ENCODE measurements at regions not wholly inside any gene's neighbourhood (a gene's known extent, or its start where the extent isn't known, plus 50 kb on each side); places are given as distances from the start of the nearest gene placed in this dataset.
"Not testable (repeated sequence)": the region's sequence is repeated elsewhere in the genome, so short reads cannot be mapped to it uniquely, and the experiment has no call there.

GRCh38 chr12:33247625-33248024 is 192.0 kb downstream of the SYT10 start:
- no peak overlapping the region for H3K4me3 Mint-ChIP-seq
- no peaks in the 10 kb centered on the region for H3K36me3 Mint-ChIP-seq (ENCODE audit: low read depth)
- no peak for TF ChIP-seq CTCF (conservative IDR thresholded peaks at IDR 0.05)
- no peak overlapping the region for H3K27ac Mint-ChIP-seq (ENCODE audit: unreplicated experiment)
- H3K27me3 Mint-ChIP-seq (ENCODE audit: low read depth): no peaks in the 10 kb centered on the region
- DNase-seq (ENCODE audit: low read depth, low spot score): no peak
- no peaks in the 10 kb centered on the region for H3K4me1 Mint-ChIP-seq
- peaks cover 5% of the 10 kb centered on the region for H3K9me3 Mint-ChIP-seq

- no peaks in the 10 kb centered on the region for H3K27me3 Mint-ChIP-seq (ENCODE audit: low read depth)
- H3K4me1 Mint-ChIP-seq: no peaks in the 10 kb centered on the region
- peaks cover 5% of the 10 kb centered on the region for H3K9me3 Mint-ChIP-seq
- no peak overlapping the region for H3K4me3 Mint-ChIP-seq
- H3K36me3 Mint-ChIP-seq (ENCODE audit: low read depth): no peaks in the 10 kb centered on the region
- no peak for DNase-seq (ENCODE audit: low read depth, low spot score)
- H3K27ac Mint-ChIP-seq (ENCODE audit: unreplicated experiment): no peak overlapping the region
- TF ChIP-seq CTCF (conservative IDR thresholded peaks at IDR 0.05): no peak
These were observed 194.2 kb downstream of the SYT10 start for GRCh38 chr12:33245434-33245833.

GRCh38 chr12:33226671-33227070 is 212.9 kb downstream of the SYT10 start:
- Mint-ChIP-seq H3K9me3 (peaks cover 2% of the 10 kb centered on the region), H3K4me3 (no peak overlapping the region), H3K4me1 (no peaks in the 10 kb centered on the region), H3K36me3 (ENCODE audit: low read depth) (no peaks in the 10 kb centered on the region), H3K27ac (ENCODE audit: unreplicated experiment) (no peak overlapping the region), H3K27me3 (ENCODE audit: low read depth) (peaks cover 2% of the 10 kb centered on the region)
- no peak for DNase-seq (ENCODE audit: low read depth, low spot score)
- no peak for TF ChIP-seq CTCF (conservative IDR thresholded peaks at IDR 0.05)

GRCh38 chr12:33223956-33224355 is 215.7 kb downstream of the SYT10 start:
- Mint-ChIP-seq H3K4me1 (no peaks in the 10 kb centered on the region), H3K27me3 (ENCODE audit: low read depth) (peaks cover 2% of the 10 kb centered on the region), H3K4me3 (no peak overlapping the region), H3K27ac (ENCODE audit: unreplicated experiment) (no peak overlapping the region), H3K9me3 (peaks cover 2% of the 10 kb centered on the region), H3K36me3 (ENCODE audit: low read depth) (no peaks in the 10 kb centered on the region)
- DNase-seq (ENCODE audit: low read depth, low spot score): no peak
- no peak for TF ChIP-seq CTCF (conservative IDR thresholded peaks at IDR 0.05)

GRCh38 chr12:33222357-33222756 is 217.3 kb downstream of the SYT10 start:
- DNase-seq (ENCODE audit: low read depth, low spot score): no peak
- Mint-ChIP-seq H3K27ac (ENCODE audit: unreplicated experiment) (no peak overlapping the region), H3K4me3 (no peak overlapping the region), H3K27me3 (ENCODE audit: low read depth) (peaks cover 2% of the 10 kb centered on the region), H3K36me3 (ENCODE audit: low read depth) (no peaks in the 10 kb centered on the region), H3K9me3 (peaks cover 2% of the 10 kb centered on the region), H3K4me1 (no peaks in the 10 kb centered on the region)
- TF ChIP-seq CTCF (conservative IDR thresholded peaks at IDR 0.05): no peak

GRCh38 chr12:33205981-33206380 is 233.6 kb downstream of the SYT10 start:
- no peak overlapping the region for H3K27ac Mint-ChIP-seq (ENCODE audit: unreplicated experiment)
- no peaks in the 10 kb centered on the region for H3K4me1 Mint-ChIP-seq
- peaks cover under 1% of the 10 kb centered on the region for H3K9me3 Mint-ChIP-seq
- H3K36me3 Mint-ChIP-seq (ENCODE audit: low read depth): no peaks in the 10 kb centered on the region
- no peak for TF ChIP-seq CTCF (conservative IDR thresholded peaks at IDR 0.05)
- no peak for DNase-seq (ENCODE audit: low read depth, low spot score)
- no peak overlapping the region for H3K4me3 Mint-ChIP-seq
- no peaks in the 10 kb centered on the region for H3K27me3 Mint-ChIP-seq (ENCODE audit: low read depth)

GRCh38 chr12:33194389-33194788 is 245.2 kb downstream of the SYT10 start:
- not testable (repeated sequence) for H3K27ac Mint-ChIP-seq (ENCODE audit: unreplicated experiment)
- H3K9me3 Mint-ChIP-seq: peaks cover 14% of the 10 kb centered on the region

More at GRCh38 chr12:33194389-33194788, 245.2 kb downstream of the SYT10 start:
- H3K4me1 Mint-ChIP-seq; DNase-seq (ENCODE audit: low read depth, low spot score); H3K27me3 Mint-ChIP-seq (ENCODE audit: low read depth); H3K4me3 Mint-ChIP-seq; H3K36me3 Mint-ChIP-seq (ENCODE audit: low read depth): not testable (repeated sequence)
